Limb (tissue), 2 donors: ENCODE measurements at regions not wholly inside any gene's neighbourhood (a gene's known extent, or its start where the extent isn't known, plus 50 kb on each side); places are given as distances from the start of the nearest gene placed in this dataset.
"Not testable (repeated sequence)": the region's sequence is repeated elsewhere in the genome, so short reads cannot be mapped to it uniquely, and the experiment has no call there.

Experiments
- DNase-seq, 2 donors: peaks; one replicate each; pipeline ENCODE4 v3.0.0-alpha.2; 2016; ENCODE audit errors: extremely low spot score in 2 of 2

GRCh38 chr5:169413416-169413815, 112.5 kb upstream of the SLIT3 start:
- DNase-seq, result no peak

- DNase-seq, result no peak
Measured at GRCh38 chr5:169412831-169413230, 111.9 kb upstream of the SLIT3 start.

- DNase-seq, result no peak
Measured at GRCh38 chr5:169411786-169412430, 111.0 kb upstream of the SLIT3 start.

- peak in 1 of 2 donors; percentile 42 for DNase-seq
Measured at GRCh38 chr5:169410996-169411783, 110.3 kb upstream of the SLIT3 start.

GRCh38 chr5:169408731-169409130, 107.8 kb upstream of the SLIT3 start:
- DNase-seq, result no peak

GRCh38 chr5:169408171-169408570, 107.2 kb upstream of the SLIT3 start:
- no peak for DNase-seq

- no peak for DNase-seq
Measured at GRCh38 chr5:169404223-169404622, 103.3 kb upstream of the SLIT3 start.

GRCh38 chr5:169398515-169398914, 97.6 kb upstream of the SLIT3 start:
- DNase-seq, result no peak

- no peak for DNase-seq
Measured at GRCh38 chr5:169395136-169395535, 94.2 kb upstream of the SLIT3 start.

- no peak for DNase-seq
Measured at GRCh38 chr5:169394371-169394770, 93.4 kb upstream of the SLIT3 start.

- no peak for DNase-seq
Measured at GRCh38 chr5:169393907-169394306, 93.0 kb upstream of the SLIT3 start.

GRCh38 chr5:169390265-169390664, 89.3 kb upstream of the SLIT3 start:
- no peak for DNase-seq

- DNase-seq, result no peak
Measured at GRCh38 chr5:169389318-169389717, 88.4 kb upstream of the SLIT3 start.

GRCh38 chr5:169385636-169386035, 84.7 kb upstream of the SLIT3 start:
- no peak for DNase-seq

GRCh38 chr5:169384661-169385060, 83.7 kb upstream of the SLIT3 start:
- no peak for DNase-seq

- DNase-seq, result no peak
Measured at GRCh38 chr5:169374761-169375160, 73.8 kb upstream of the SLIT3 start.

GRCh38 chr5:169374111-169374510, 73.2 kb upstream of the SLIT3 start:
- no peak for DNase-seq

GRCh38 chr5:169371801-169372200, 70.9 kb upstream of the SLIT3 start:
- DNase-seq, result not testable (repeated sequence)

- no peak for DNase-seq
Measured at GRCh38 chr5:169369130-169369529, 68.2 kb upstream of the SLIT3 start.

- DNase-seq, result no peak
Measured at GRCh38 chr5:169367861-169368260, 66.9 kb upstream of the SLIT3 start.

- no peak for DNase-seq
Measured at GRCh38 chr5:169357291-169357690, 56.4 kb upstream of the SLIT3 start.

- DNase-seq, result no peak
Measured at GRCh38 chr5:169356811-169357210, 55.9 kb upstream of the SLIT3 start.

- DNase-seq, result no peak
Measured at GRCh38 chr5:169356181-169356580, 55.2 kb upstream of the SLIT3 start.
